GM23338 (cell line): ENCODE measurements at regions not wholly inside any gene's neighbourhood (a gene's known extent, or its start where the extent isn't known, plus 50 kb on each side); places are given as distances from the start of the nearest gene placed in this dataset.

ENCODE experiments used
- CREB1 ChIP-seq: fragments of 250-450 bp; sonication (Bioruptor Pico); IDR thresholded peaks from 2 replicates; pipeline ENCODE4 v1.5.0; 2020; ENCODE audit warnings: low read depth, mild to moderate bottlenecking, moderate library complexity
- CTCF ChIP-seq, 2 experiments: fragments of 200-600 bp in 1 of 2; sonication (generic) in 1 of 2; conservative IDR thresholded peaks; 2 replicates each; pipeline versions ENCODE4 v1.5.1 to v1.6.1; 2016 to 2017; ENCODE audit warnings: antibody characterized with exemption in 2 of 2, low read depth in 2 of 2, mild to moderate bottlenecking in 2 of 2, moderate library complexity in 1 of 2
- ETS1 ChIP-seq: IDR thresholded peaks from 2 replicates; pipeline ENCODE4 v1.6.1; 2016; ENCODE audit warnings: antibody characterized with exemption
- EZH2 ChIP-seq: fragments of 200-600 bp; sonication (generic); IDR thresholded peaks from one replicate; pipeline ENCODE4 v1.8.0; 2017; ENCODE audit warnings: antibody characterized with exemption, mild to moderate bottlenecking, low read depth; ENCODE audit not compliant: unreplicated experiment
- POLR2AphosphoS5 ChIP-seq: IDR thresholded peaks from 2 replicates; pipeline ENCODE4 v1.6.1; 2016; ENCODE audit warnings: antibody characterized with exemption, low read depth
- STAT1 ChIP-seq: IDR thresholded peaks from one replicate; pipeline ENCODE4 v1.6.1; 2016; ENCODE audit warnings: antibody characterized with exemption; ENCODE audit not compliant: unreplicated experiment

- TF ChIP-seq CTCF (conservative IDR thresholded peaks at IDR 0.05; ENCODE audit: low read depth in 2 of 2) = no peak
- TF ChIP-seq ETS1 = no peak
- no peak for TF ChIP-seq EZH2
- TF ChIP-seq CREB1 (CRISPR knock-in tag) = no peak
- TF ChIP-seq POLR2AphosphoS5 = no peak
- TF ChIP-seq STAT1 = no peak
Measured at GRCh38 chr13:95354680-95355487, 53.6 kb upstream of the ABCC4 start.
